CD4-positive, alpha-beta T cell treated with Interleukin-17A for 4 hours (primary cell): ENCODE measurements at regions not wholly inside any gene's neighbourhood (a gene's known extent, or its start where the extent isn't known, plus 50 kb on each side); places are given as distances from the start of the nearest gene placed in this dataset.
"Not testable (repeated sequence)": the region's sequence is repeated elsewhere in the genome, so short reads cannot be mapped to it uniquely, and the experiment has no call there.

Experiments used
- DNase-seq: peaks from one replicate; pipeline ENCODE4 v3.0.0-alpha.2; 2020; ENCODE audit warnings: mixed read lengths

GRCh38 chr3:22713936-22714335 lies 489.2 kb upstream of the UBE2E2 start:
- DNase-seq, result no peak

GRCh38 chr3:22714749-22715148 lies 488.4 kb upstream of the UBE2E2 start:
- DNase-seq, result no peak

DNA sequence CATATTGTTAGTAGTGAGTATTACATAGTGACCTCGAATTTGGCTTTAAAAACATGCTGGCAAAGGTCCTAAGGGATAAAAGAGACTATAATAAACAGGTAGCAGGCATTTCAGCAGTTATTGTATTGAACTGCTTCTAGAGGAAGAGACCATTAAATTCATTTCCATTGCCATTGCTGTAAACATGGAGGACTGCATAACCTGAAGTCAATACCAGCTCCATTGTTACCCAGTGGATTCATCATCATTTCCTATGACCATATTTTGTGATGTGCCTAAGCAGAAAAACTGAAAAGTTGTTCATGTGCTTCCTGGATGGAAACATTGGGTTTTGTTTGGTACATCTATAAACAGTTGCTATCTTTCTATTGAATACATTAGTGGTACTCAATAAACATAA lies 482.5 kb upstream of the UBE2E2 start:
- no peak for DNase-seq

- no peak for DNase-seq
Observed at GRCh38 chr3:22724420-22724819, 478.7 kb upstream of the UBE2E2 start.

- DNase-seq, result no peak
Observed at GRCh38 chr3:22728406-22728805, 474.7 kb upstream of the UBE2E2 start.

GRCh38 chr3:22729212-22729611 lies 473.9 kb upstream of the UBE2E2 start:
- DNase-seq, result no peak

DNA sequence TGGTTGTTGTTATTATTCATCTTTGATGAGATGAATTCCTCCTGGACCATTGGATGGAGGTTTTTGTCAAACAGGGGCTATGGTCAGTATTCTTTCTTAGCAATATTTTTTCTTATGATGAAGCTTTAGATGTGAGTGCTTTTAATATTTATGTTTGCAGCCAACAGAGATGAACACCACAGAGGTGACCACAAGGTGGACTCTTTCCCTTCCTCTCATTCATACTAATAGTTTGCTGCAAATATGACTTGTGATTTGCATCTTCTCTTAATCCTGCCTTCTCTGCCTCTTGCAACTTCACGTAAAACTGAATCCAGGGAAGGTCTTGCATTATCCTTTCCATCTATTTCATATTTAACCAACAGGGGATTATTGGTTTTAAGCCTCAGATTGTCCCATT lies 473.1 kb upstream of the UBE2E2 start:
- DNase-seq, result no peak

DNA sequence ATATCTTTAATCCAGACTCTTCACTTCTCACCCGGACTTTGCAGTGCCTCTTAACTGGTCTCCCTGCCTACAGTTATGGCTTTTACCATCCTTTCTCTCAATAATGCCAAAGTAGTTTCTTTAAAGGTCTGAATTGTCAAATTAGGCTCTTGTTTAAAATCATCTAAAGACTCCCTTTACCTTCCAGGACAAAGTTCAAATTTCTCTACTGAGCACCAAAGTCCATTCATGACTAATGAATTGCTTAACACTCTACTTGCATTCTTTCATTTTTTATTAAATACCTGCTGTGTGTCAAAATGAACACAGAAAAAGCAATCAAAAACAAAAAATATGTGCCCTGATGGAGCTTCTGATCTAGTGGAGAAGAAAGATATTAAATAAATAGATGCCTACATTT lies 472.4 kb upstream of the UBE2E2 start:
- DNase-seq, result no peak

GRCh38 chr3:22731901-22732300 lies 471.2 kb upstream of the UBE2E2 start:
- no peak for DNase-seq

DNA sequence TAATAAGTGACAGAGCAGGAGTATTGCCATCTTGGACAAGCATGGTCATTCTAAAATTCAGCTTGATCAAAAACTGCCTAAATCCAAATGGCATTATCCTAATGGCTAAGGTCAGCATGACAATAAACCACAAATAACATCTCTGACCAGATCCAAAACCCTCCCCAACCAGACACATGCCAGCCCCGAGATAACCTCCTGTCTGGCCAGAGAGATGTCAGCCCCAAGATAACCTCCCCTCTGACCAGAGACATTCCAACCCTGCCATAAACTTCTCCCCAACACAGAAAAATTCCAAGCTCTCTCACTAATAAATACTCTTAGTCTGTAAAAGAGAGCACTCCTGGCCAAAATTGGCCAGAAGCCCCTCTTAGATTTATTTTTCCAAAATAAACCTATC lies 470.5 kb upstream of the UBE2E2 start:
- no peak for DNase-seq

- DNase-seq, result no peak
Observed at GRCh38 chr3:22734207-22734606, 468.9 kb upstream of the UBE2E2 start.

- DNase-seq, result no peak
Observed at GRCh38 chr3:22734756-22735155, 468.4 kb upstream of the UBE2E2 start.

- no peak for DNase-seq
Observed at GRCh38 chr3:22735373-22735772, 467.8 kb upstream of the UBE2E2 start.

DNA sequence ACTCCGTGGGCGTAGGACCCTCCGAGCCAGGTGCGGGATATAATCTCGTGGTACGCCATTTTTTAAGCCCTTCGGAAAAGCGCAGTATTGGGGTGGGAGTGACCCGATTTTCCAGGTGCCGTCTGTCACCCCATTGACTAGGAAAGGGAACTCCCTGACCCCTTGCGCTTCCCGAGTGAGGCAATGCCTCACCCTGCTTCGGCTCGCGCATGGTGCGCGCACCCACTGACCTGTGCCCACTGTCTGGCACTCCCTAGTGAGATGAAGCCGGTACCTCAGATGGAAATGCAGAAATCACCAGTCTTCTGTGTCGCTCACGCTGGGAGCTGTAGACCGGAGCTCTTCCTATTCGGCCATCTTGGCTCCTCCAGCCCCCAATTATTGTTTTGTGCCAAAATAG lies 459.7 kb upstream of the UBE2E2 start:
- not testable (repeated sequence) for DNase-seq

DNA sequence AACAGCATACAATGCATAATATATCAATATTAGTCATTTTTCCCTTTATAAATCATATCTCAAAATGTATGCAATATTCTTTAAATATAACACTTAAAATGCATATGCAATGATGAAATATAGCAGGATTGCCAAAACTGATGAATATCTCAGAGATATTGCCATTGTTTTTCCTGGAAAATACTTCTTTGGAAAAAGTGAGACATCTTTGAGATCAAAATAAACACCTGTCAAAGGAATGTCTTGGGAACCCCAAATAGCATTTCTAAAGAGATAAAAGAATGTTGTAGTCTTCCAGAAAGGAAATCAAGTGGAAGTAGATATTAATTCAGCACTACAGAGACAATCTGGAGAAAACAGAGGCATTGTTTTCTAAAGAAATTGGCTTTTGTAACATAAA lies 457.8 kb upstream of the UBE2E2 start:
- no peak for DNase-seq

GRCh38 chr3:22746221-22746620 lies 456.9 kb upstream of the UBE2E2 start:
- DNase-seq, result no peak

DNA sequence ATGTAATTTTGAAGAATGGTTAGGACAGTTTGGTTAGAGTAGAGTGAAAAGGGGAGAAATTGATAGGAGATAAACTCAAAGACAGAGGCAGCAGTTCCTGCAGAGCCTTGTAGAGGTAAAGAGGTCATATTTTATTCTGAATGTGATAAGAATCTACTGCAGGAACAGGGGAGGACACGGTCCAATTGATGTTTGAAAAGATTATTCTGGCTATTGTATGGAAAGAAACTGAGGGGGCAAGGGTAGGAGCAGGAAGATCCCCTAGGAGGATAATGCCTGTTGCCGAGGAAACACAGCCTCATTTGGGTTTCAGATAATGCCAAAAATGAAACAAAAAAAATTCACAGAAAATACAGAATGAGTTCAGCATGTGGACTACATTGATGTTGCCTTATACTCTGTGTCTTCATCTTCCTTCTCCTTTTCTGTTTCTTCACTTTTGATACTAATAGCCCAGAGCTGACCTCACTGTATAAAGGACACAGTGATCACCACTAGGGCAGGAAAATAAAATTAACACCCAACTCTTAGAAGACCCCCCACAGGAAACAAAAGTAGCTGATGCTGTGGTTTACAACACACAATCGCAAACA lies 454.6 kb upstream of the UBE2E2 start:
- no peak for DNase-seq

DNA sequence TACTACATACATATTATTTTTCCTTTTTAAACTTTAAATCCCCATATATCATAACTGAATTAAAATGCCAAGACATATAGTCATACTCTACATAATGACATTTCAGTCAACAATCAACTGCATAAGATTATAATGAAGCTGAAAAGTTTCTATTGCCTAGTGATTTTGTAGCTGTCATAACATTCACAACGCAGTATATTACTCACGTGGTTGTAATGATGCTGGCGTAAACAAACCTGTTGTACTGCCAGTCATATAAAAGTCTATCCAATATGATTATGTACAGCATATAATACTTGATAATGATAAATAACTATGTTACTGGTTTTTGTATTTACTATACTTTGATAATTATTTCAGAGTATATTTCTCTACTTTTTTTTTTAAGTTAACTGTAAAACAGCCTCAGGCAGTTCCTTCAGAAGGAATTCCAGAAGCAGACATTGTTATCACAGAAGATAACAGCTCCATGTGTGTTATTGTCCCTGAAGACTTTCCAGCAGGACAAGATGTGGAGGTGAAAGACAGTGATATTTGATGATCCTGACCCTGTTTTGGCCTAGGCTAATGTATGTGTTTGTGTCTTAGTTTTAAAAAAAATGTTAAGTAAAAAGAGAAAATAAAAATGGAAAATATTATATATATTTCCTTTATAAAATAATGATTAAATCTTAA lies 443.4 kb upstream of the UBE2E2 start:
- no peak for DNase-seq

GRCh38 chr3:22765679-22766078 lies 437.4 kb upstream of the UBE2E2 start:
- DNase-seq, result no peak

GRCh38 chr3:22777834-22778233 lies 425.3 kb upstream of the UBE2E2 start:
- DNase-seq, result no peak

- no peak for DNase-seq
Observed at GRCh38 chr3:22779737-22780136, 423.4 kb upstream of the UBE2E2 start.

DNA sequence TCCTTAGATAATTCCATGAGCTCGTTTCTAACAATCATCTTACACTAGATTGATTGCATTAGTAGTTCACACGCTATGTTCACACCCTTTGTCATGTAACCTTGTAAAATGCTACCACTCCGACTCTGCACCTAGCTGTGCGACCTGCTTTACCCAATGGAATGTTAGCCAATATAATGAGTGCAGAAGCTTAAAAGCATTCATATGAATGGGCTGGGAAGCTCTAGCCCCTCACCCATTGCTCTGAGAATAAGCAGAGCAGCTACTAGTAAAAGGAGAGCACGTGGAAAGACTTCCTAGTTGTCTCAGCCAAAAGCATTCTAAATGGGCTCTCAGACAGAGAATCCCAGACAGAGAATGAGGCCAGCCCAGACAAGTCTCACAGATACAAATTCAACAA lies 410.6 kb upstream of the UBE2E2 start:
- no peak for DNase-seq

- DNase-seq, result no peak
Observed at GRCh38 chr3:22795917-22796316, 407.2 kb upstream of the UBE2E2 start.

GRCh38 chr3:22798461-22798860 lies 404.7 kb upstream of the UBE2E2 start:
- DNase-seq, result no peak

GRCh38 chr3:22819209-22819608 lies 383.9 kb upstream of the UBE2E2 start:
- DNase-seq, result no peak
